DND-41 (cell line): ENCODE measurements at regions not wholly inside any gene's neighbourhood (a gene's known extent, or its start where the extent isn't known, plus 50 kb on each side); places are given as distances from the start of the nearest gene placed in this dataset.

Experiments used
- ATAC-seq: fragments of 200-7000 bp; cut with Tn5 transposase; 3 replicates; pipeline ENCODE4 v1.9.1; 2021; ENCODE audit warnings: low read depth; ENCODE audit not compliant: insufficient read depth
- DNase-seq: peaks from one replicate; pipeline ENCODE4 v3.0.0-alpha.2; 2020
- H2AFZ ChIP-seq: 2 replicates; pipeline ENCODE4 v1.6.0; 2012; ENCODE audit warnings: low read depth, low read length
- H3K27ac ChIP-seq: 2 replicates; pipeline ENCODE4 v1.5.1; 2012; ENCODE audit warnings: low read length, inconsistent platforms
- H3K27me3 ChIP-seq: fragments of 200-600 bp; sonication (generic); 2 replicates; pipeline ENCODE4 v1.6.0; 2012; ENCODE audit warnings: low read length, mild to moderate bottlenecking, inconsistent platforms; ENCODE audit not compliant: insufficient read depth, poor library complexity
- H3K36me3 ChIP-seq: 2 replicates; pipeline ENCODE4 v1.5.1; 2012; ENCODE audit warnings: low read length, inconsistent platforms; ENCODE audit not compliant: insufficient read depth
- H3K4me1 ChIP-seq: 2 replicates; pipeline ENCODE4 v1.5.1; 2012; ENCODE audit warnings: mild to moderate bottlenecking, low read length; ENCODE audit not compliant: insufficient read depth
- H3K4me2 ChIP-seq: 2 replicates; pipeline ENCODE4 v1.6.0; 2012; ENCODE audit warnings: mild to moderate bottlenecking, moderate library complexity, low read length, inconsistent platforms; ENCODE audit not compliant: insufficient read depth
- H3K4me3 ChIP-seq, 2 experiments: fragments of 200-600 bp in 1 of 2; shearing (Covaris generic) in 1 of 2; 2 replicates each; pipeline ENCODE4 v1.5.1; 2012 to 2016; ENCODE audit warnings: inconsistent platforms in 2 of 2, low read length in 2 of 2, mild to moderate bottlenecking in 2 of 2, low read depth in 1 of 2, moderate library complexity in 1 of 2
- H3K79me2 ChIP-seq: 2 replicates; pipeline ENCODE4 v1.6.0; 2012; ENCODE audit warnings: low read length, inconsistent platforms; ENCODE audit not compliant: insufficient read depth
- H3K9ac ChIP-seq: 2 replicates; pipeline ENCODE4 v1.6.0; 2012; ENCODE audit warnings: low read depth, mild to moderate bottlenecking, inconsistent platforms, low read length, moderate library complexity
- H3K9me3 ChIP-seq: 2 replicates; pipeline ENCODE4 v1.5.1; 2012; ENCODE audit warnings: low read length, moderate library complexity, mild to moderate bottlenecking, inconsistent platforms; ENCODE audit not compliant: insufficient read depth, severe bottlenecking
- H4K20me1 ChIP-seq: 2 replicates; pipeline ENCODE4 v1.6.0; 2012; ENCODE audit warnings: low read length; ENCODE audit not compliant: insufficient read depth
- EZH2 ChIP-seq: IDR thresholded peaks from 3 replicates; pipeline ENCODE4 v1.6.1; 2012; ENCODE audit warnings: borderline replicate concordance, low read depth, mild to moderate bottlenecking, moderate library complexity, low read length, inconsistent platforms; ENCODE audit not compliant: severe bottlenecking
- TF ChIP-seq, protein P1 (sequence below): IDR thresholded peaks from 2 replicates; pipeline ENCODE4 v1.5.1; 2012; ENCODE audit warnings: borderline replicate concordance, low read length, moderate library complexity, mild to moderate bottlenecking; ENCODE audit not compliant: poor library complexity, severe bottlenecking; ENCODE audit errors: extremely low read depth

DNA sequence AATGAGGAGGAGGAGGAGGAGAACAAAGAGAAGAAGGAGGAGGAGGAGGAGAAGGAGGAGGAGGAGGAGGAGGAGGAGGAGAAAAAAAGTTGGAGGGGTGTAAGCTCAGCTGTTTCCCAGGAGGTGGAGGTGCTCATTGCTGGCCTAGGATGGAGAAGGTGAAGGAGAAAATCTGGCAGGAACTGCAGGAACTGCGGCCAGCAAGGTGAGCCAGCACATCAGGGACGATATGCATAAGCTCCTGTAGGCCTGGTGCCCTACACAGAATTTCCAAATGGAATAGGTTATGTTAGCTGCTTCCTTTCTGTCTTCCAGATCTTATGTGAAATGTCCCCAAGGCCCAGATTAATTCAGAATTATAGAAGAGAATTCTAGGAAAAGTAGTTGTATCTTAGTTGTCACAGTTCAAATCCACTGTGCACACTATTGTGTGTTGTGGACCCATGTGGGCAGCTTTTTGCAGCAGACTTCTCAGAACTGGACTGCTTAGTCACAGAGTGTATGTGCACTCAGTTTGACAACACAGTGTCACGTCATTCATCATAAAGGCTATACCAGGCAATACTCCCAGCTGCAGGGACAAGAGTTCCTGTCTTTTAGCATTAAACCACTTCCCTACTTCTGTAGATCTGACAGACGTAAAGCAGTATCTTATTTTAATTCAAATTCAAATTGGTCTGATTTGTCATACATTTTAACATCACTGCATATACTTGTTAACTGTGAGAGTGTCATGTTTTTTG lies 303.7 kb downstream of the HLX start:
- DNase-seq = no peak
- no peak overlapping the region for H3K27ac ChIP-seq
- no peak overlapping the region for H3K4me3 ChIP-seq
- H3K4me1 ChIP-seq = no peaks in the 10 kb centered on the region
- no peaks in the 10 kb centered on the region for H3K36me3 ChIP-seq
- no peak overlapping the region for H2AFZ ChIP-seq
- H3K4me2 ChIP-seq = no peak overlapping the region
- H3K27me3 ChIP-seq = no peaks in the 10 kb centered on the region
- TF ChIP-seq, protein P1, sequence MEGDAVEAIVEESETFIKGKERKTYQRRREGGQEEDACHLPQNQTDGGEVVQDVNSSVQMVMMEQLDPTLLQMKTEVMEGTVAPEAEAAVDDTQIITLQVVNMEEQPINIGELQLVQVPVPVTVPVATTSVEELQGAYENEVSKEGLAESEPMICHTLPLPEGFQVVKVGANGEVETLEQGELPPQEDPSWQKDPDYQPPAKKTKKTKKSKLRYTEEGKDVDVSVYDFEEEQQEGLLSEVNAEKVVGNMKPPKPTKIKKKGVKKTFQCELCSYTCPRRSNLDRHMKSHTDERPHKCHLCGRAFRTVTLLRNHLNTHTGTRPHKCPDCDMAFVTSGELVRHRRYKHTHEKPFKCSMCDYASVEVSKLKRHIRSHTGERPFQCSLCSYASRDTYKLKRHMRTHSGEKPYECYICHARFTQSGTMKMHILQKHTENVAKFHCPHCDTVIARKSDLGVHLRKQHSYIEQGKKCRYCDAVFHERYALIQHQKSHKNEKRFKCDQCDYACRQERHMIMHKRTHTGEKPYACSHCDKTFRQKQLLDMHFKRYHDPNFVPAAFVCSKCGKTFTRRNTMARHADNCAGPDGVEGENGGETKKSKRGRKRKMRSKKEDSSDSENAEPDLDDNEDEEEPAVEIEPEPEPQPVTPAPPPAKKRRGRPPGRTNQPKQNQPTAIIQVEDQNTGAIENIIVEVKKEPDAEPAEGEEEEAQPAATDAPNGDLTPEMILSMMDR = no peak
- no peak for TF ChIP-seq EZH2
- H3K9me3 ChIP-seq = no peaks in the 10 kb centered on the region
- ATAC-seq = no peak
- no peaks in the 10 kb centered on the region for H3K79me2 ChIP-seq
- no peaks in the 10 kb centered on the region for H4K20me1 ChIP-seq
- H3K9ac ChIP-seq = no peak overlapping the region

- H3K9me3 ChIP-seq = no peaks in the 10 kb centered on the region
- no peak overlapping the region for H3K4me3 ChIP-seq
- H3K4me2 ChIP-seq = no peak overlapping the region
- no peaks in the 10 kb centered on the region for H3K4me1 ChIP-seq
- no peaks in the 10 kb centered on the region for H4K20me1 ChIP-seq
- no peak overlapping the region for H3K9ac ChIP-seq
- TF ChIP-seq EZH2 = no peak
- TF ChIP-seq, protein P1 = no peak
- no peak overlapping the region for H2AFZ ChIP-seq
- no peak for ATAC-seq
- DNase-seq = no peak
- no peaks in the 10 kb centered on the region for H3K27me3 ChIP-seq
- no peaks in the 10 kb centered on the region for H3K79me2 ChIP-seq
- no peaks in the 10 kb centered on the region for H3K36me3 ChIP-seq
- H3K27ac ChIP-seq = no peak overlapping the region
Observed at GRCh38 chr1:221184131-221184794, 305.0 kb downstream of the HLX start.

DNA sequence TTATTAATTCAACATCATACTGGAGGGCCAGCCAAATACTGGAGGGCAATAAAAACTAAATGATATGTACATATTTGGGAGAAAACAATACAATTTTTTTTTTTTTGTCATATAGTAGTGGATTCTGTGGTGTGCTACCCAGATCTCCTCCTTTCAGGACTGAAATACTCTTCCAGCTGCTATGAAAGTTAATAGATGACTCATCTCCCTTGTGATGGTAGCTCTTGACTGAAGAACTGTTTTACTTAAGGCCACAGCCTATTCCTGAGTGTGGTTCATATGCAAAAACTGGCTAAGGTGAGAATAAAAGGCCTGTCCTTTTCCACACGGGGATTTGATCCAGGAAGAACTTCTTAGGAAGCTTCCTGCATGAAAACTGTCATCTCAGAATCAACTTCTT lies 307.9 kb downstream of the HLX start:
- no peak overlapping the region for H2AFZ ChIP-seq
- H3K36me3 ChIP-seq = no peaks in the 10 kb centered on the region
- H3K4me2 ChIP-seq = no peak overlapping the region
- H3K9ac ChIP-seq = no peak overlapping the region
- no peaks in the 10 kb centered on the region for H3K79me2 ChIP-seq
- H3K9me3 ChIP-seq = no peaks in the 10 kb centered on the region
- no peaks in the 10 kb centered on the region for H3K27me3 ChIP-seq
- DNase-seq (no peak), ATAC-seq (no peak)
- no peaks in the 10 kb centered on the region for H3K4me1 ChIP-seq
- no peak for TF ChIP-seq EZH2
- TF ChIP-seq, protein P1 = no peak
- no peaks in the 10 kb centered on the region for H4K20me1 ChIP-seq
- no peak overlapping the region for H3K4me3 ChIP-seq
- no peak overlapping the region for H3K27ac ChIP-seq
